ENCODE measurements at regions not wholly inside any gene's neighbourhood (a gene's known extent, or its start where the extent isn't known, plus 50 kb on each side); places are given as distances from the start of the nearest gene placed in this dataset.

DNA sequence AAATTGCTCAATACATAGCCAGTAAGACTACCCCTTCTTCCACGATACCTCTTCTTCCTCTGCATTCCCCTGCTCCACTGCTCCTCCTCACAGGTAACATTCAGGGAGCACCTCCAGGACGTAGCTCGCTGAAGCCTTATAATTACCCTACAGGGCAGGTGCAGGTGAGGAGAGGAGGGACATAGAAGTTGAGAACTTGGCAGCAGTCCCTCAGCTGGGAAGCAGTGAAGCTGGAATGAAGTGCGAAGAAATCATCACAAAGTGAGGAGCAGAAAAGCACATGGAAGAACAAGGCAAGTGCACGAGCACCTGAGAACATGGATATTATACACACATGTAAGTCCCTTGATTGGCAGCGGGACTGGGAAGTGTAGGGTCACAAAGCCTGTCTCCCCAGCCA, 118.2 kb downstream of the HSD17B3 start:
- Histone ChIP-seq H3K4me3 (no peak overlapping the region), H3K4me1 (peaks cover 16 to 23% (median 18%) of the 10 kb centered on the region in 4 donors), H3K36me3 (no peaks in the 10 kb centered on the region), H3K27ac (no peak overlapping the region), H3K27me3 (no peaks in the 10 kb centered on the region), H3K9me3 (peaks cover 0 to 8% (median 0%) of the 10 kb centered on the region in 4 donors)
- intact Hi-C loops (cut with DNase I; ENCODE audit: low total_unique reads): no loop called here
- TF ChIP-seq EP300 (IDR thresholded peaks at IDR 0.05) (no peak), POLR2A (IDR thresholded peaks at IDR 0.05) (no peak), POLR2AphosphoS5 (IDR thresholded peaks at IDR 0.05) (no peak)
- TF ChIP-seq, protein P1, sequence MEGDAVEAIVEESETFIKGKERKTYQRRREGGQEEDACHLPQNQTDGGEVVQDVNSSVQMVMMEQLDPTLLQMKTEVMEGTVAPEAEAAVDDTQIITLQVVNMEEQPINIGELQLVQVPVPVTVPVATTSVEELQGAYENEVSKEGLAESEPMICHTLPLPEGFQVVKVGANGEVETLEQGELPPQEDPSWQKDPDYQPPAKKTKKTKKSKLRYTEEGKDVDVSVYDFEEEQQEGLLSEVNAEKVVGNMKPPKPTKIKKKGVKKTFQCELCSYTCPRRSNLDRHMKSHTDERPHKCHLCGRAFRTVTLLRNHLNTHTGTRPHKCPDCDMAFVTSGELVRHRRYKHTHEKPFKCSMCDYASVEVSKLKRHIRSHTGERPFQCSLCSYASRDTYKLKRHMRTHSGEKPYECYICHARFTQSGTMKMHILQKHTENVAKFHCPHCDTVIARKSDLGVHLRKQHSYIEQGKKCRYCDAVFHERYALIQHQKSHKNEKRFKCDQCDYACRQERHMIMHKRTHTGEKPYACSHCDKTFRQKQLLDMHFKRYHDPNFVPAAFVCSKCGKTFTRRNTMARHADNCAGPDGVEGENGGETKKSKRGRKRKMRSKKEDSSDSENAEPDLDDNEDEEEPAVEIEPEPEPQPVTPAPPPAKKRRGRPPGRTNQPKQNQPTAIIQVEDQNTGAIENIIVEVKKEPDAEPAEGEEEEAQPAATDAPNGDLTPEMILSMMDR (IDR thresholded peaks at IDR 0.05): no peak
- DNase-seq: no peak
- 78 to 88% (median 83%) methylated on average over 6 of the region's 6 CpGs for WGBS, 5 donors

DNA sequence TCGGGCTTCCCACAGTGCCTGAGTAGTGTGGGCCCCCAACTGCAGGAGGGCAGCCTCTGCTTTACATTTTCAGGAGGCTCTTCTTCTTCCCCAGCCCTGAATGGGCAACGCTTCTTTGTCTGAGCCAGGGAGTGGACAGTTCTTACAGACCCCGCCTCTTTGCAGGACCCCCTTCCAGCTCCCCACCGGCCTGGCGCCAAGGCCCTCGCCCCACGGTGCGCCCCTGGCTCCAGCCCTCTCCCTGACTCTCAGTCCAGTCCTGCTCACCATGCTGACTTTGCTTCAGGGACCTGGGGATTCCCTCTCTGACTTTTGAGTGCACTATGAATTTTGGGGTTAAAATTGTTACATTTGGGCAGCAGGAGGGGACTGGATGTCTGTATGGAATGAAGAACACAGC, 123.8 kb downstream of the HSD17B3 start:
- no peaks in the 10 kb centered on the region for H3K36me3 ChIP-seq
- no peak for DNase-seq
- no peak overlapping the region for H3K4me3 ChIP-seq
- intact Hi-C loops (cut with DNase I; ENCODE audit: low total_unique reads): no loop called here
- TF ChIP-seq, protein P1 (IDR thresholded peaks at IDR 0.05): no peak
- no peak for TF ChIP-seq EP300 (IDR thresholded peaks at IDR 0.05)
- no peak for TF ChIP-seq POLR2AphosphoS5 (IDR thresholded peaks at IDR 0.05)
- TF ChIP-seq POLR2A (IDR thresholded peaks at IDR 0.05): no peak
- 80 to 93% (median 88%) methylated on average over 8 of the region's 8 CpGs for WGBS, 5 donors
- H3K9me3 ChIP-seq: no peaks in the 10 kb centered on the region
- H3K27ac ChIP-seq: peak overlapping the region in 2 of 5 donors; percentile 65 to 71
- peaks cover 8 to 33% (median 23%) of the 10 kb centered on the region in 4 donors for H3K4me1 ChIP-seq
- H3K27me3 ChIP-seq: no peaks in the 10 kb centered on the region

DNA sequence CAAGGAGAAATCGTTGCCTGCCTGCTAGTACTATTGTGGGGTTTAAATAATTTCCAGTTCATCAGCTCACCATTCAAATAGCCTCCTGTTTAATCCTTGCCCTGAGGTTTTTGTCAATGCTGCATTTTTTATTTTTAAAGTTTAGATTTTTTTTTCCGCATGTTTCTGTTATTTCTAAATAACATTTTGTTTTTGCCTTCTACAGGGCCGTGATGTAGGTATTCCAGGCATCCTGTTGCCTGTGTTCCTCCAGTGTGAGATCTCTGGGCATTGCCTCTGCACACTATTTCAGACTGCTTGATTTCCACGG, 124.3 kb downstream of the HSD17B3 start:
- TF ChIP-seq POLR2A (IDR thresholded peaks at IDR 0.05) (no peak), POLR2AphosphoS5 (IDR thresholded peaks at IDR 0.05) (no peak), EP300 (IDR thresholded peaks at IDR 0.05) (no peak)
- TF ChIP-seq, protein P1 (IDR thresholded peaks at IDR 0.05): no peak
- intact Hi-C loops (cut with DNase I; ENCODE audit: low total_unique reads): no loop called here
- DNase-seq: no peak
- Histone ChIP-seq H3K4me3 (no peak overlapping the region), H3K27ac (peak overlapping the region in 4 of 5 donors; percentile 28 to 71 (median 64)), H3K4me1 (peaks cover 8 to 33% (median 23%) of the 10 kb centered on the region in 4 donors), H3K27me3 (no peaks in the 10 kb centered on the region), H3K36me3 (no peaks in the 10 kb centered on the region), H3K9me3 (no peaks in the 10 kb centered on the region)
- 41 to 61% (median 48%) methylated on average over 4 of the region's 4 CpGs for WGBS, 5 donors

DNA sequence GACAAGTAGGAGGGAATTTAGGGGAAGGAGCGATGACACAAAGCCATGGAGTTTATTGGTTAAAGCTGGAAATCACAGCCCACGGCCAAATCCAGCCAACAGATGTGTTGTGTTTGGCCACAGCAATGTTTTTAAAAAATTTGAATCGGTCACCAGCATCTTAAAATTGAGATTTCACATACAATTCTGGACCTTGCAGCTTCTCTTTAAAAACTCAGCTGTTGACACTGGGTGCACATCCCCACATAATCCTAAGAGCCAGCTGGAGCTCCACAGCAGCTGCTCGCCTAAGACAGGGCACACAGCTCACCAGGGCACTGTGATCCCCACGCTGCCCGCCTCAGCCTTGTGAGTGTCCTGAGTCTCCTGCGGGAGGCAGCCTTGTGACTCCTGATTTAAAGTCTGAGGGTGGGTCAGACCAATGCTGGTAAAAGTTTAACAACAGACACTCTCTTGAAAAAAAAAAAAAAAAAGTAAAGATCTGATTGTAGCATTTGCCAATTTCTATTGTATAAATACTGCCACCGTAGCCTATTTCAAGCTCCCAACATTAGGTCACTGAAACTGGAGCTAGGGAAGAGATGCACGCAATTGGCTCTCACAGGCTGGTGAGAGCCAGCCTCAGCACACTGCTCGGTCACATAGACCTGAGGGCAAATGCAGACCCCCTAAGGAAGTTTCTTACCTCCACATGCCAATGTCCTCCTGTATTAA, 124.8 kb downstream of the HSD17B3 start:
- Histone ChIP-seq H3K27ac (peak overlapping the region in 4 of 5 donors; percentile 28 to 71 (median 64)), H3K4me3 (no peak overlapping the region), H3K27me3 (no peaks in the 10 kb centered on the region), H3K4me1 (peaks cover 8 to 33% (median 23%) of the 10 kb centered on the region in 4 donors), H3K36me3 (no peaks in the 10 kb centered on the region), H3K9me3 (no peaks in the 10 kb centered on the region)
- DNase-seq: peak; percentile 58 to 74
- TF ChIP-seq POLR2A (IDR thresholded peaks at IDR 0.05): no peak
- TF ChIP-seq EP300 (IDR thresholded peaks at IDR 0.05): no peak
- TF ChIP-seq, protein P1 (IDR thresholded peaks at IDR 0.05): peak in 1 of 7 experiments; percentile 33
- intact Hi-C loops (cut with DNase I; ENCODE audit: low total_unique reads): no loop called here
- 35 to 46% (median 39%) methylated on average over 10 of the region's 10 CpGs for WGBS, 5 donors

Data from stomach (tissue), 8 donors.